ENCODE measurements at regions not wholly inside any gene's neighbourhood (a gene's known extent, or its start where the extent isn't known, plus 50 kb on each side); places are given as distances from the start of the nearest gene placed in this dataset.

DNA sequence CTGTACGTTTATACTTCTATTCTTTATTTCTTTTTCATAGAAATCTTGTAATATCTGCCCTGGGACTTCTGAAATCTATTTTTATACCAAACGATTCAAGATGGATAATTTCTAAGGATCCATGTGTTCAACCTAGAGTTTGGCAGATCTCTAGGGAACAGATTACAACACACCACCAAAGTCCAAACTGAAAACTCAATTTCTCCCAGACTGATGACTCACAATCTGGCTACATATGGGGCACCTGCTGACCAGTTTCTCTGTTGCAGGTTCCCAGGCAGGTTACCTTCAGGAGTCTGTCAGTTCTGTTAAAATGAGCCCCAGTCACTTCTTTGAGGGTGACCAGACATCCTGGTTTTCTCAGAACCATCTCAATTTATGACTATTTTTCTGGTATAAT is 439.4 kb downstream of the GPATCH2 start:
- DNase-seq (ENCODE audit: extremely low read depth, low read depth) = no peak
- TF ChIP-seq CTCF (IDR thresholded peaks at IDR 0.05; ENCODE audit: low read depth, low read length) = no peak

GRCh38 chr1:217190359-217190758 is 440.5 kb downstream of the GPATCH2 start:
- DNase-seq (ENCODE audit: extremely low read depth, low read depth) = no peak
- TF ChIP-seq CTCF (IDR thresholded peaks at IDR 0.05; ENCODE audit: low read depth, low read length) = no peak

- DNase-seq (ENCODE audit: extremely low read depth, low read depth) = no peak
- TF ChIP-seq CTCF (IDR thresholded peaks at IDR 0.05; ENCODE audit: low read depth, low read length) = no peak
Observed at GRCh38 chr1:217189362-217189761, 441.5 kb downstream of the GPATCH2 start.

DNA sequence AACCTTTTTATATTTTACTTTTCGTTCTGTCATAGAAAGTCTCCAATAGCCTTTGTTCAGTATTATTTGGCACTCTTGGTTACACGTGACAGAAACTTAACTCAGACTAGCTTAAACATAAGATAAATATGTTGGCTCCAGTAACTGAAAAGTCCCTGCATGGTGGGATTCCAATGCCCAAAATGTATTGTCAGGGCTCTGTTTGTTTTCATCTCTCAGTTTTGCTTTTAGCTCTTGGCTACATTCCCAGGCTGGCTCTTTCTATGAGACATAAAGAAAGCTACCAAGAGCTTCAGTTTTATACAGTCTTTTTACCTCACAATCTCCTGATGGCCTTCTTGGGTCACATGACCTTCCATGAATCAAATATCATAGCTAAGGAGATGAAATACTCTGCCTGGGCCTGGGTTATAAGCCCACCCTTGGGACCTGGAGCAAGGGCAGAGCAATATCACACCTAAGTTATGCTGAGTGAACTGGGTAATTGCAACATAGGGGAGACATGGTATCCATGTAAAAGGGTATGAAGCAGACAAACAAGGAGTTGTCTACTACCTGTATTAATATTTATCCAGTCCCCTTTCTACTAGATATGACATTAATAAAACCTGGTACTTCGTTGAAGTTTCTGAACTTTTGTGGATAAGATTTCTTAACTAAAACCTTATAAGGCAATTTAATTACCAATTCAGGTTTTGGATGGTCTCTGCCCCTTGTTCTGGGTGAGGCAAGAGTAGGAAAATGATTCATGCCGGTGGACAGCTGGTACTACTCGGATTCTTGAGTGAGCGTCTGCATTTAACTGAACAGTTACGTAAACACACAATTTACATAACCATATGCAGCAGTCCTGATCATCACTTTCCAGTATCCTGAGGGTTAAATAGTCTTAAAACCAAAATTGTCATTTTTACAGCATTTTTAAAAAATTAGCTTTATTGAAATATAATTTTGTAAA is 442.3 kb downstream of the GPATCH2 start:
- TF ChIP-seq CTCF (IDR thresholded peaks at IDR 0.05; ENCODE audit: low read depth, low read length) = no peak
- DNase-seq (ENCODE audit: extremely low read depth, low read depth) = no peak

DNA sequence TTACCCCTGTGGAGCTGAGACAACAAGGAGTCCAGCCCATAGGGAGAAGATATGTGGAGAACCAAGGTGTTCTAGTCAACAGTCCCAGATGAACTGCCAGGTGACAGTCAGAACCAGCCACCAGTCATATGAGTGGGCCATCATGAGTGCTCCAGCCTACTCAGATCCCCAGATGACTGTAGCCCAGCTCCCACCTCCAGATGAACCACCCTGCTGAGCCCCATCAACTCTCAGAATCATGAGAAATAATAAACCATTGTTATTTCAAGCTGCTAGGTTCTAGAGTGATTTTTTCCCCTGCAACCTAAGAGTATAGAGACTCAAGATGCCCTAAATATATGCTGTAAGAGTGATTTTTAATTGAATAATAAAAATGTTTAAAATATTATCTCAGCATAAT is 444.2 kb downstream of the GPATCH2 start:
- no peak for DNase-seq (ENCODE audit: extremely low read depth, low read depth)
- TF ChIP-seq CTCF (IDR thresholded peaks at IDR 0.05; ENCODE audit: low read depth, low read length) = no peak

DNA sequence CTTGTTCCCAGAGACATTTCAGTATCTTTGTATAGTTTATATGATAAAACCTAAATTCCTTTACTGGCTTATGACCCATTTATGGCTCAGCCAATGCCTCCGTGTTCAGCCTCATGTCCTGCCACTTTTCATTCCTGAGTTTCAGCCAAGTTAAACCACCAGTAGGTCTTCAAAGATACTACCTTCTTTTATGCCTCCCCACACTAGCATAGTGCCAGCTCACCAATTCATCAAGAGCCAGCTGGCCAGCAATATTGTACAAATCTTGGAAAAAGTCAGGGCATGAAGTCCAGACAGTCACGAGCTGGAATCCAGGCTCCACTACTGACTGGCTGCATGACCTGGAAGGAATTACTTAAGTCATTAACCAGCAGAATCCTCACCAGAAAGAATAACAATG is 446.0 kb downstream of the GPATCH2 start:
- no peak for TF ChIP-seq CTCF (IDR thresholded peaks at IDR 0.05; ENCODE audit: low read depth, low read length)
- DNase-seq (ENCODE audit: extremely low read depth, low read depth) = no peak

- no peak for TF ChIP-seq CTCF (IDR thresholded peaks at IDR 0.05; ENCODE audit: low read depth, low read length)
Observed at GRCh38 chr1:217182992-217183391, 447.9 kb downstream of the GPATCH2 start.

More at GRCh38 chr1:217182992-217183391, 447.9 kb downstream of the GPATCH2 start:
- DNase-seq (ENCODE audit: extremely low read depth, low read depth) = no peak
